AG04449 (cell line): ENCODE measurements at regions not wholly inside any gene's neighbourhood (a gene's known extent, or its start where the extent isn't known, plus 50 kb on each side); places are given as distances from the start of the nearest gene placed in this dataset.

Experiments used
- CTCF ChIA-PET: fragments of 350-600 bp; formaldehyde crosslinking; extraction: SDS; loops from one replicate; lab custom pipeline; 2021; ENCODE audit warnings: antibody characterized with exemption; lab: Yijun Ruan, JAX
- POLR2A ChIA-PET: fragments of 400-600, 350-600 bp; formaldehyde crosslinking; extraction: SDS; loops from one replicate; lab custom pipeline; 2020; ENCODE audit warnings: antibody characterized with exemption, inconsistent platforms; lab: Yijun Ruan, JAX
- DNase-seq: peaks from one replicate; pipeline ENCODE4 v3.0.0-alpha.2; 2010; ENCODE audit warnings: low read depth, low spot score
- H3K4me3 ChIP-seq: 2 replicates; pipeline ENCODE4 v1.5.1; 2011; ENCODE audit warnings: low read depth, mild to moderate bottlenecking, control low read depth, low read length
- CTCF ChIP-seq: IDR thresholded peaks from one replicate; pipeline ENCODE4 v1.5.1; 2011; ENCODE audit warnings: mild to moderate bottlenecking, moderate library complexity, low read length, control low read depth, inconsistent platforms; ENCODE audit not compliant: insufficient read depth; ENCODE audit errors: missing control alignments

- CTCF ChIA-PET = no interaction called here
Measured at GRCh38 chr7:153432063-153432462, 620.1 kb upstream of the DPP6 start.

GRCh38 chr7:153433223-153433622 is 619.0 kb upstream of the DPP6 start:
- TF ChIP-seq CTCF = no peak
- DNase-seq = no peak
- ChIA-PET POLR2A (no interaction called here), CTCF (no interaction called here)
- no peak overlapping the region for H3K4me3 ChIP-seq

More at GRCh38 chr7:153432063-153432462, 620.1 kb upstream of the DPP6 start:
- no peak overlapping the region for H3K4me3 ChIP-seq
- TF ChIP-seq CTCF = no peak
- POLR2A ChIA-PET = no interaction called here
- no peak for DNase-seq

- no peak for DNase-seq
- POLR2A ChIA-PET = no interaction called here
- no peak for TF ChIP-seq CTCF
- no peak overlapping the region for H3K4me3 ChIP-seq
- CTCF ChIA-PET = no interaction called here
Measured at GRCh38 chr7:153440715-153441114, 611.5 kb upstream of the DPP6 start.

GRCh38 chr7:153443032-153443701 is 609.0 kb upstream of the DPP6 start:
- no peak for DNase-seq
- ChIA-PET CTCF (no interaction called here), POLR2A (no interaction called here)
- no peak for TF ChIP-seq CTCF
- H3K4me3 ChIP-seq = no peak overlapping the region

- H3K4me3 ChIP-seq = no peak overlapping the region
- ChIA-PET POLR2A (no interaction called here), CTCF (no interaction called here)
- no peak for TF ChIP-seq CTCF
- no peak for DNase-seq
Measured at GRCh38 chr7:153444641-153445040, 607.6 kb upstream of the DPP6 start.

- H3K4me3 ChIP-seq = no peak overlapping the region
- TF ChIP-seq CTCF = no peak
- CTCF ChIA-PET = no interaction called here
- no peak for DNase-seq
- POLR2A ChIA-PET = no interaction called here
Measured at GRCh38 chr7:153445641-153446040, 606.6 kb upstream of the DPP6 start.
